ENCODE measurements at regions not wholly inside any gene's neighbourhood (a gene's known extent, or its start where the extent isn't known, plus 50 kb on each side); places are given as distances from the start of the nearest gene placed in this dataset.
A peak's percentile ranks its signal among the peaks of the same experiment; 100 is the strongest.

DNA sequence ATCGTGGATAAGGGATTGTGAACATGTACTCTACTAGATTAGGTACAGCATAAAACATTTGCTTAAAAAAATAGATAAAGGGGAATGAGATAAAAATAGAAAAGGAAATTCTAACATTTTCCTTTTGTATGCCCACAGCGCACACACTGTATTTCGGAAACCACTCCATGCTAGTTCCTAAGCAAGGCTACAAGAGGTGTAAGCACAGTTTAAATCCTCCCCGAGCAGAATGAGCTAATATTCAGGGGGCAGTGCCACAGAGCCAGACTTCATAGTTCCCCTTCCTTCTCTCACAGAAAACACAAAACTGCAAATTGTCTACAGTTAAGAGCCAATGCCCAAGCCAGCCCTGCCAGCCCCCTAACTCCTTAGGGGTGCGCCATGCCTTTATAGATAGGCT, 159.4 kb downstream of the ZNF281 start:
- Histone ChIP-seq H2AFZ (ENCODE audit: low read length) (no peak overlapping the region), H3K23ac (ENCODE audit: insufficient read length) (no peak overlapping the region), H3K36me3 (ENCODE audit: control insufficient read depth in 2 of 4, insufficient read depth in 4 of 4, low read length in 3 of 4) (no peaks in the 10 kb centered on the region), H2BK5ac (ENCODE audit: low read depth, low read length) (no peak overlapping the region), H3K79me2 (ENCODE audit: control insufficient read depth in 1 of 2, insufficient read depth in 2 of 2, low read length in 2 of 2) (no peaks in the 10 kb centered on the region), H2BK120ac (replicated peaks; ENCODE audit: low read depth, low read length) (no peak overlapping the region), H3K56ac (replicated peaks; ENCODE audit: insufficient read length, low read depth, low read length) (no peak overlapping the region), H3K27ac (ENCODE audit: low read depth, low read length) (no peak overlapping the region), H3K79me1 (ENCODE audit: low read depth, low read length) (no peaks in the 10 kb centered on the region), H2BK15ac (ENCODE audit: low read length) (no peak overlapping the region), H3K9ac (replicated peaks in 1 of 4; ENCODE audit: extremely low read depth in 1 of 4, low read depth in 3 of 4, low read length in 3 of 4) (no peak overlapping the region), H4K8ac (ENCODE audit: extremely low read depth, insufficient read depth, low read length) (no peak overlapping the region), H2BK12ac (ENCODE audit: low read depth, low read length) (0 out of 2 replicates have a peak overlapping the region, but pooled peaks have one; percentile 33), H3K4ac (replicated peaks; ENCODE audit: insufficient read length, low read depth, low read length) (no peak overlapping the region), H3K27me3 (replicated peaks in 1 of 4; ENCODE audit: control insufficient read depth in 3 of 4, extremely low read depth in 1 of 4, insufficient read depth in 3 of 4, low read length in 3 of 4) (no peaks in the 10 kb centered on the region), H2AK5ac (ENCODE audit: low read depth, low read length) (no peak overlapping the region), H3K14ac (ENCODE audit: insufficient read length) (no peak overlapping the region), H2BK20ac (ENCODE audit: low read length) (no peak overlapping the region), H3K4me1 (replicated peaks in 1 of 4; ENCODE audit: control insufficient read depth in 3 of 4, insufficient read depth in 4 of 4, low read length in 3 of 4) (peaks cover 0 to 3% (median 0%) of the 10 kb centered on the region in 4 experiments; a peak in 2 of 7 replicates), H3K18ac (ENCODE audit: extremely low read depth, low read length) (no peak overlapping the region), H4K5ac (ENCODE audit: insufficient read length, low read depth, low read length) (no peak overlapping the region), H3K9me3 (ENCODE audit: insufficient read depth in 2 of 2, low read depth in 1 of 2, low read length in 1 of 2) (no peaks in the 10 kb centered on the region), H3K4me3 (ENCODE audit: extremely low read depth in 1 of 4, insufficient read depth in 2 of 4, low read depth in 3 of 4, low read length in 4 of 4) (no peak overlapping the region), H3K23me2 (ENCODE audit: low read depth, low read length) (no peaks in the 10 kb centered on the region), H4K20me1 (replicated peaks in 1 of 2; ENCODE audit: control insufficient read depth in 1 of 2, insufficient read depth in 2 of 2, low read length in 2 of 2) (no peaks in the 10 kb centered on the region), H3K4me2 (ENCODE audit: insufficient read depth in 1 of 2, low read depth in 2 of 2, low read length in 2 of 2) (no peak overlapping the region), H4K91ac (replicated peaks; ENCODE audit: insufficient read length, low read length) (no peak overlapping the region)
- 91% methylated on average over 5 of the region's 5 CpGs; no CpG with 5 or more reads in 1 of the 2 experiments for WGBS, 2 experiments (ENCODE audit: extremely low coverage in 1 of 2, insufficient coverage in 1 of 2, insufficient read length in 1 of 2, insufficient replicate concordance in 2 of 2, low coverage in 1 of 2, low lambda C conversion rate in 2 of 2, missing lambda C conversion rate in 1 of 2)
- DNase-seq (ENCODE audit: low read depth in 1 of 2, low spot score in 2 of 2) (no peak), FAIRE-seq (no peak)
- ChIA-PET CTCF (ENCODE audit: partially characterized antibody) (no interaction called here), POLR2A (ENCODE audit: partially characterized antibody) (interaction anchor here (0.9 kb wide), 1 partner anchor 22 kb away, joined by 3 read pairs; no protein-coding TSS in a partner anchor)
- no peak for TF ChIP-seq ATF2 (IDR thresholded peaks at IDR 0.05; ENCODE audit: low read length)
- TF ChIP-seq HDAC6 (IDR thresholded peaks at IDR 0.05; ENCODE audit: low read depth, low read length) = no peak
- no peak for TF ChIP-seq EGR1 (IDR thresholded peaks at IDR 0.05; ENCODE audit: borderline replicate concordance, low read depth, low read length)
- TF ChIP-seq CREB1 (IDR thresholded peaks at IDR 0.05) = no peak
- no peak for TF ChIP-seq JUN (IDR thresholded peaks at IDR 0.05; ENCODE audit: low read depth, low read length)
- TF ChIP-seq SP2 (IDR thresholded peaks at IDR 0.05; ENCODE audit: low read length) = no peak
- TF ChIP-seq SIX5 (IDR thresholded peaks at IDR 0.05; ENCODE audit: low read depth, low read length) = no peak
- TF ChIP-seq NRF1 (IDR thresholded peaks at IDR 0.05; ENCODE audit: low read depth, low read length) = no peak
- no peak for TF ChIP-seq PHF8 (conservative IDR thresholded peaks at IDR 0.05; ENCODE audit: low read depth, low read length)
- no peak for TF ChIP-seq SIN3A (conservative IDR thresholded peaks at IDR 0.05 in 1 of 2, IDR thresholded peaks at IDR 0.05 in 1 of 2; ENCODE audit: low read depth in 1 of 2, low read length in 2 of 2)

Measured in H1 (cell line).